Panc1 (cell line): ENCODE measurements at regions not wholly inside any gene's neighbourhood (a gene's known extent, or its start where the extent isn't known, plus 50 kb on each side); places are given as distances from the start of the nearest gene placed in this dataset.
"Not testable (repeated sequence)": the region's sequence is repeated elsewhere in the genome, so short reads cannot be mapped to it uniquely, and the experiment has no call there.

ENCODE experiments used
- ATAC-seq: fragments of 200-7000 bp; cut with Tn5 transposase; 2 replicates; pipeline ENCODE4 v1.9.1; 2020; ENCODE audit warnings: mild to moderate bottlenecking, moderate library complexity
- BruUV-seq: library from RNA; stranded (reverse); fragments of 400-500 nt; replicated peaks from 2 replicates; lab custom pipeline; 2021; lab: Mats Ljungman, UMichigan
- CTCF ChIA-PET: fragments of 300-600 bp; sonication (Branson Sonifier 250); formaldehyde crosslinking; loops from one replicate; lab custom pipeline; 2022; ENCODE audit warnings: antibody characterized with exemption; lab: Charles Lee
- POLR2A ChIA-PET: fragments of 300-600 bp; sonication (Branson Sonifier 250); formaldehyde crosslinking; loops from one replicate; lab custom pipeline; 2022; ENCODE audit warnings: antibody characterized with exemption; lab: Charles Lee
- DNase-seq: peaks from one replicate; pipeline ENCODE4 v3.0.0-alpha.2; 2010; ENCODE audit warnings: low read depth, low spot score
- H3K27ac ChIP-seq: 2 replicates; pipeline ENCODE4 v1.5.1; 2011; ENCODE audit warnings: mild to moderate bottlenecking, low read length, inconsistent platforms
- H3K27me3 ChIP-seq: fragments of 200-500 bp; sonication (Bioruptor generic); 2 replicates; pipeline ENCODE4 v1.6.0; 2014; ENCODE audit warnings: low read length, inconsistent platforms; ENCODE audit not compliant: control insufficient read depth, insufficient read depth
- H3K36me3 ChIP-seq: fragments of 200-500 bp; sonication (Bioruptor generic); 2 replicates; pipeline ENCODE4 v1.5.1; 2014; ENCODE audit warnings: inconsistent platforms, mild to moderate bottlenecking, low read length, moderate library complexity; ENCODE audit not compliant: control insufficient read depth, insufficient read depth
- H3K4me1 ChIP-seq: 2 replicates; pipeline ENCODE4 v1.5.1; 2011; ENCODE audit warnings: inconsistent platforms, mild to moderate bottlenecking, low read length, moderate library complexity; ENCODE audit not compliant: control insufficient read depth, insufficient read depth
- H3K4me3 ChIP-seq, 2 experiments: 2 replicates each; pipeline ENCODE4 v1.5.1; 2011 to 2012; ENCODE audit warnings: low read depth in 2 of 2, low read length in 2 of 2, mild to moderate bottlenecking in 2 of 2, inconsistent platforms in 1 of 2, moderate library complexity in 1 of 2
- H3K9me3 ChIP-seq: fragments of 200-500 bp; sonication (Bioruptor generic); 2 replicates; pipeline ENCODE4 v1.5.1; 2014; ENCODE audit warnings: low read depth, mild to moderate bottlenecking, inconsistent platforms, low read length, moderate library complexity; ENCODE audit not compliant: control insufficient read depth, insufficient read depth
- POLR2AphosphoS5 ChIP-seq: IDR thresholded peaks from 2 replicates; pipeline ENCODE4 v1.6.1; 2012; ENCODE audit warnings: mild to moderate bottlenecking, low read depth, low read length, moderate library complexity
- SIN3A ChIP-seq: IDR thresholded peaks from 2 replicates; pipeline ENCODE4 v1.6.1; 2012; ENCODE audit warnings: low read depth, mild to moderate bottlenecking, low read length, moderate library complexity, borderline replicate concordance; ENCODE audit not compliant: insufficient read depth
- TCF7L2 ChIP-seq: IDR thresholded peaks from 2 replicates; pipeline ENCODE4 v1.6.1; 2011; ENCODE audit warnings: mild to moderate bottlenecking, low read depth, low read length, inconsistent platforms
- in situ Hi-C: cut with HindIII; loops from 2 replicates; pipeline ENCODE4 v1.10.0; 2016; ENCODE audit warnings: low sequenced_read_pairs, low pct_unique_long_range_greater_than_20kb
- intact Hi-C: fragments of 100-400 bp; cut with micrococcal nuclease; formaldehyde crosslinking; loops from one replicate; pipeline ENCODE4 v1.10.0; 2022; ENCODE audit not compliant: unreplicated experiment
- TF ChIP-seq, protein P1 (sequence below): fragments of 450-650 bp; IDR thresholded peaks from 2 replicates; pipeline ENCODE4 v1.5.1; 2017; ENCODE audit warnings: mild to moderate bottlenecking
- TF ChIP-seq, protein P2 (sequence below), 2 experiments: IDR thresholded peaks; 2 replicates each; pipeline ENCODE4 v1.6.1; 2011 to 2012; ENCODE audit warnings: low read depth in 2 of 2, control low read depth in 1 of 2, low read length in 1 of 2, mild to moderate bottlenecking in 1 of 2, moderate library complexity in 1 of 2; ENCODE audit not compliant: insufficient read depth in 1 of 2

DNA sequence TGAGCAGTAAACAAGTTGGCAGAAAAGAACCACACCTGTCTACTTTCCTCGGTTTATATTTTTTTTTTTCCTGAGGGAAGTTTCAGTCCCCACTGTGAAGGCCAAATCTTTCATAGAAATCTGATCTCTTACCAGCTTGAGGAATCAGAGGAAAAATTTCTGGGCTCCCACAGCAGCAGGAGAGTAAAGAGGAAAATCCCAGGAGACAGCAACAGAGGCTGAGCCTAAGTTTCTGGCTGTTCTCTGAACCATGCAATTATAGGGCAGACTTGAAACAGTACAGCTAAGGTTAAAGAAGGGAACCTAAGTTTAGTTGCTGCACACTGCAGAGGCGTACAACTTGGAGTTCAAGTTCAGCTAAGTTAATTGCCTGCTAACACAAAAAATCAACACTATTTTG, 1090.9 kb upstream of the INTU start:
- intact Hi-C loops: no loop called here

DNA sequence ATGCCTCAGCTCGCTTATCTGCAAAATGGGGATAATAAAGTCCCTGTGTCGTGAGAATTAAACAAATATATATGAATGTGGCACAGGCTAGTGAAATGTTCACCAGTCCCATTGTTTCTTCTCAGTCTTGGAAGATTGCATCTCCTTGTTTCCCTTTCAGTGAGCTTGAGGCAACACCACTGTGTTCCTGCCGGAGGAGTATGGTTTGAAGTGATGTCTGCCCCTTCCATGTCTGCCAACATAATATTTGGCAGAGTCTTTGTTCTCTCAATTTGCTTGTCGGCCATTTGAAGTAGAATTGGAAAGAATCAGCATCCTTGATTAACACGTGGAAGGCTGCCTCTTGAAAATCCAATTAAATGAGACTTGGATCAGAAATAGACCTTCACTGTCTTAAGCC, 1088.5 kb upstream of the INTU start:
- no peaks in the 10 kb centered on the region for H3K4me1 ChIP-seq
- no peak overlapping the region for H3K4me3 ChIP-seq
- H3K27ac ChIP-seq: no peak overlapping the region
- BruUV-seq: no TSS peak
- ChIA-PET CTCF (no interaction called here), POLR2A (no interaction called here)
- DNase-seq: no peak
- no peaks in the 10 kb centered on the region for H3K9me3 ChIP-seq
- no peaks in the 10 kb centered on the region for H3K27me3 ChIP-seq
- in situ Hi-C loops (no loop called here), intact Hi-C loops (no loop called here)
- no peaks in the 10 kb centered on the region for H3K36me3 ChIP-seq
- ATAC-seq: no peak
- TF ChIP-seq POLR2AphosphoS5: no peak

More for the DNA sequence above, 1090.9 kb upstream of the INTU start:
- ATAC-seq (no peak), DNase-seq (no peak)
- TF ChIP-seq SIN3A: no peak
- TF ChIP-seq, protein P1, sequence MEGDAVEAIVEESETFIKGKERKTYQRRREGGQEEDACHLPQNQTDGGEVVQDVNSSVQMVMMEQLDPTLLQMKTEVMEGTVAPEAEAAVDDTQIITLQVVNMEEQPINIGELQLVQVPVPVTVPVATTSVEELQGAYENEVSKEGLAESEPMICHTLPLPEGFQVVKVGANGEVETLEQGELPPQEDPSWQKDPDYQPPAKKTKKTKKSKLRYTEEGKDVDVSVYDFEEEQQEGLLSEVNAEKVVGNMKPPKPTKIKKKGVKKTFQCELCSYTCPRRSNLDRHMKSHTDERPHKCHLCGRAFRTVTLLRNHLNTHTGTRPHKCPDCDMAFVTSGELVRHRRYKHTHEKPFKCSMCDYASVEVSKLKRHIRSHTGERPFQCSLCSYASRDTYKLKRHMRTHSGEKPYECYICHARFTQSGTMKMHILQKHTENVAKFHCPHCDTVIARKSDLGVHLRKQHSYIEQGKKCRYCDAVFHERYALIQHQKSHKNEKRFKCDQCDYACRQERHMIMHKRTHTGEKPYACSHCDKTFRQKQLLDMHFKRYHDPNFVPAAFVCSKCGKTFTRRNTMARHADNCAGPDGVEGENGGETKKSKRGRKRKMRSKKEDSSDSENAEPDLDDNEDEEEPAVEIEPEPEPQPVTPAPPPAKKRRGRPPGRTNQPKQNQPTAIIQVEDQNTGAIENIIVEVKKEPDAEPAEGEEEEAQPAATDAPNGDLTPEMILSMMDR: no peak
- TF ChIP-seq, protein P2, sequence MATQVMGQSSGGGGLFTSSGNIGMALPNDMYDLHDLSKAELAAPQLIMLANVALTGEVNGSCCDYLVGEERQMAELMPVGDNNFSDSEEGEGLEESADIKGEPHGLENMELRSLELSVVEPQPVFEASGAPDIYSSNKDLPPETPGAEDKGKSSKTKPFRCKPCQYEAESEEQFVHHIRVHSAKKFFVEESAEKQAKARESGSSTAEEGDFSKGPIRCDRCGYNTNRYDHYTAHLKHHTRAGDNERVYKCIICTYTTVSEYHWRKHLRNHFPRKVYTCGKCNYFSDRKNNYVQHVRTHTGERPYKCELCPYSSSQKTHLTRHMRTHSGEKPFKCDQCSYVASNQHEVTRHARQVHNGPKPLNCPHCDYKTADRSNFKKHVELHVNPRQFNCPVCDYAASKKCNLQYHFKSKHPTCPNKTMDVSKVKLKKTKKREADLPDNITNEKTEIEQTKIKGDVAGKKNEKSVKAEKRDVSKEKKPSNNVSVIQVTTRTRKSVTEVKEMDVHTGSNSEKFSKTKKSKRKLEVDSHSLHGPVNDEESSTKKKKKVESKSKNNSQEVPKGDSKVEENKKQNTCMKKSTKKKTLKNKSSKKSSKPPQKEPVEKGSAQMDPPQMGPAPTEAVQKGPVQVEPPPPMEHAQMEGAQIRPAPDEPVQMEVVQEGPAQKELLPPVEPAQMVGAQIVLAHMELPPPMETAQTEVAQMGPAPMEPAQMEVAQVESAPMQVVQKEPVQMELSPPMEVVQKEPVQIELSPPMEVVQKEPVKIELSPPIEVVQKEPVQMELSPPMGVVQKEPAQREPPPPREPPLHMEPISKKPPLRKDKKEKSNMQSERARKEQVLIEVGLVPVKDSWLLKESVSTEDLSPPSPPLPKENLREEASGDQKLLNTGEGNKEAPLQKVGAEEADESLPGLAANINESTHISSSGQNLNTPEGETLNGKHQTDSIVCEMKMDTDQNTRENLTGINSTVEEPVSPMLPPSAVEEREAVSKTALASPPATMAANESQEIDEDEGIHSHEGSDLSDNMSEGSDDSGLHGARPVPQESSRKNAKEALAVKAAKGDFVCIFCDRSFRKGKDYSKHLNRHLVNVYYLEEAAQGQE (IDR thresholded peaks at IDR 0.05; ENCODE audit: insufficient read depth in 1 of 2, low read depth in 2 of 2, low read length in 1 of 2): no peak
- TF ChIP-seq POLR2AphosphoS5: no peak
- no peak for TF ChIP-seq TCF7L2
- no TSS peak for BruUV-seq
- Histone ChIP-seq H3K36me3 (no peaks in the 10 kb centered on the region), H3K4me1 (no peaks in the 10 kb centered on the region), H3K27me3 (no peaks in the 10 kb centered on the region), H3K27ac (no peak overlapping the region), H3K9me3 (no peaks in the 10 kb centered on the region), H3K4me3 (no peak overlapping the region)
- ChIA-PET CTCF (no interaction called here), POLR2A (no interaction called here)
- in situ Hi-C loops: no loop called here

DNA sequence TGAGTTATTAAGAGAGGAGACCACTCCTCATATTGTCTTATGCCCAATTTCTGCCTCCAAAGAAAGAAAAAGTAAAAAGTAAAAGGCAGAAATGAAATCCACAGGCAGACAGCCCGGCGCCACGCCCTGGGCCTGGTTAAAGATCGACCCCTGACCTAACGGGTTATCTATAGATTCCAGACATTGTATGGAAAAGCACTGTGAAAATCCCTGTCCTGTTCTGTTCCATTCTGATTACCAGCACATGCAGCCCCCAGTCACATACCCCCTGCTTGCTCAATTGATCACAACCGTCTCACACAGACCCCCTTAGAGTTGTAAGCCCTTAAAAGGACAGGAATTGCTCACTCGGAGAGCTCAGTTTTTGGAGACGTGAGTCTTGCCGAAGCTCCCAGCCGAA, 1086.6 kb upstream of the INTU start:
- CTCF ChIA-PET, H3K4me3 ChIP-seq, POLR2A ChIA-PET, BruUV-seq, H3K4me1 ChIP-seq, DNase-seq, H3K27ac ChIP-seq, H3K36me3 ChIP-seq, in situ Hi-C loops, H3K9me3 ChIP-seq, H3K27me3 ChIP-seq, ATAC-seq, intact Hi-C loops: not testable (repeated sequence)
